GM21529 (cell line): ENCODE measurements at regions not wholly inside any gene's neighbourhood (a gene's known extent, or its start where the extent isn't known, plus 50 kb on each side); places are given as distances from the start of the nearest gene placed in this dataset.

ENCODE experiments used
- ATAC-seq: cut with Tn5 transposase; IDR thresholded peaks from one replicate; pipeline ENCODE4 v1.9.1; 2021; ENCODE audit not compliant: unreplicated experiment

GRCh38 chr15:39430389-39430788 lies 150.5 kb upstream of the THBS1 start:
- no peak for ATAC-seq

GRCh38 chr15:39431376-39431775 lies 149.5 kb upstream of the THBS1 start:
- ATAC-seq: no peak

DNA sequence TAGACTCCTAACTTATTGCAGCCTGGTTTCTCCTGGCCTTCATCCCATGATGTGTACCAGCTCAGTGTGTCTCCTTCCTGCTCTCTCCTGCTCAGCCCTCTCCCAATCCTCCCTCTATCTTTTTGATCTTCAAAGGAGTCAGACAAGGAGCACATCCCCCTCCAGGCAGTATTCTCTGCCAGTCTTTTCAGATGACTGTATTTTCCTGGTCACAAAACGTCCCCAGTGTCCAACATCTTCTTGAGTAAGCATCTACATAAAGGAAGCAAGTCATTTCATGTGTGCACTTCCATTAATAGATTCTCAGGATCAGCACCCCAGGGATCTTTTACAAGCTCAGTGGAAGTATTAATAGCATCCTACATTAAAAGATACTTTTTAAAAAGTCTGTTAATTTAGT lies 148.9 kb upstream of the THBS1 start:
- ATAC-seq: no peak

GRCh38 chr15:39432912-39433348 lies 147.9 kb upstream of the THBS1 start:
- ATAC-seq: no peak

GRCh38 chr15:39433376-39433775 lies 147.5 kb upstream of the THBS1 start:
- no peak for ATAC-seq

- no peak for ATAC-seq
Measured at GRCh38 chr15:39434163-39434562, 146.7 kb upstream of the THBS1 start.

DNA sequence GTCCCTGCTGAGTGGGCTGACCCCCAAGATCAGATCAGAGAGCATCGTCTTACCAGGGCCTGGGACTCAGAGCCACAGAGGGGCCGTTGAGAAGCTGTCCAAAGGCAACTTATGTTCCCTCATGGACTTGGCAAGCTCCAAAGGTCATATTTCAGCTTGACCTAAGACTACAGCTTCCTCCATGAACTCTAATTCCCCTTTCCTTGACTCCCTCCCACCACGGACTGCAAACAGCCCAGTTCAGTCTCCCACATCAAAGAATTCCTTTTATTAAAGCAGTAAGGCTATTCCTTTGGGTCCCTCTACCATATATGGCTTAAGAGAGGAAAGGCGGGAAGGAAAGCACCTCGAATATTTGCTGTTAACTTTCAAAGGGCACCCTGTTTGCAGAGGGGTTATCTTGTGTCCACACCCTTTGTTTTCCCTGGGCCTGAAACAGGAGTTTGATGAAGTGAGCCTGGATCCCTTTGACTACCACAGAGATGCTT lies 146.1 kb upstream of the THBS1 start:
- no peak for ATAC-seq

- ATAC-seq: no peak
Measured at GRCh38 chr15:39435244-39435643, 145.6 kb upstream of the THBS1 start.

- no peak for ATAC-seq
Measured at GRCh38 chr15:39438260-39438659, 142.6 kb upstream of the THBS1 start.

DNA sequence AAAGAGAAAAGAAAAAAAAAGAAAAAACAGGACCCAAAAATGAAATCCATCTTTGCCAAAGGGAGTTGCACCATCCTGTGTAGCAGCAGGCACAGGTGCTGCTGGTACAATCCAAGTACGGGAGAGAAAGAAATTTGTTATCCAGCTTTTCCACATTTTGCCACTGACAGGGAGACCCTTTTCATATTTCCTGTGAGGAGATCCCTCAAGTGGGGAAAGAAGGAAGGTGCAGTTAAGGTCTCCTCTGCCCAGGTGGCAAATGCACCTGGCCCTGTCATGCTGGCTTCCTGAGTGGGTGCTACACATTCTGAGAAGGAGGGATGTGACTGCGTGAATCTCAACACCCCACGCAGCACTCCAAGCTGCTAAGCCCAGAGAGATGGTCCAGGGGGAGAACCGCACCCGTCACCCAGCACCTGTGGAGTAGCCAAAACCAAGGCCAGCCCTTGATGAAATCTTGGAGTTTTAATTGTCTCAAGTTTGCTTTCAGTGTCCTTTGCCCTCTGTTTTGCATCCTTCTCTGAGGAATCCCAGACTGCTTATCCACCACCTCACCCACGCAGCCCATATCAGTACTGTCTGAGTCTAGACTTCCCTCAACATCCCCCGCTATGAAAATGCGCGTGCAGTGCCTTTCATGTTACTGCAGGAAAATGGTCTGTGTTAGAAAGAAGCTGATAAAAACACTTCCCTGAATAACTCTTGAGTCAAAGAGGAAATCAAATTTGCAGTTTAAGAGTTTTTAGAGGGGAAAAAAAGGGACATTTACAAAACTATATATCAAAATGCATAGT lies 141.9 kb upstream of the THBS1 start:
- ATAC-seq: no peak

- ATAC-seq: no peak
Measured at GRCh38 chr15:39442898-39443297, 138.0 kb upstream of the THBS1 start.

- ATAC-seq: no peak
Measured at GRCh38 chr15:39443659-39444219, 137.1 kb upstream of the THBS1 start.

DNA sequence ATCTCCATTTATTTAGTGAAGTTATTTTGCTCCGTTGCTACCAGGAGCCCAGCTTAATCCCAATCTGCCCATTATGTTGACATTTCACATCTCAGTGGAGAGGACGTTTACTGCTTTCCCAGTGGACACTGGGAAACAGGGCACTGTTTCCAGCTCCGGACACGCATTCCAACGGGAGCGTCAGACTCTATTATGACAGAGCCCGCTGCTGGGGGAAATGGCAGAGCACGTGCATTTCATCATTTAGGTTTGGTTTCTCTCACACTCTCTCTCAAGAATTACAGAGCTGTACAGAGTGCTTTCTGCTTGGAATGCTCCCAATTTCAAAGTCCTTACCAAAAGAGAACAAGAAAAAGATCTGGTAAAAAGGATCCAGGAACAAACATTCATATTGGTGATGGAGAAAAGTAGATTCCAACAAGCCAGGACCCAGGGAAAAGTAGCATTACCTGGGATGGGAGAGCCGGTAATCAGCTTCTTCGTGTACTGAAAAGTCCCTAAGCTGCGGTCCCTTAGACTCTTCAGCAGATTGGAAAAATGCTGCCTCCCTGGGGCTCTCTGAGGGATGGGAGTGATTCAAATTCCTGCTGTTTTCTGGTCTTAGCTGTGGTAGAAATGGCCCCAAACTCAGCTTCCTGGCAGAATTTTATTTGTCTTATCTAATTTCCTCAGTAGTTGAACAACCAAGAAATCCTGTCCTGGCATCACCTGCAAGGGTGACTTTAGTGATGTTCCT lies 136.0 kb upstream of the THBS1 start:
- no peak for ATAC-seq

DNA sequence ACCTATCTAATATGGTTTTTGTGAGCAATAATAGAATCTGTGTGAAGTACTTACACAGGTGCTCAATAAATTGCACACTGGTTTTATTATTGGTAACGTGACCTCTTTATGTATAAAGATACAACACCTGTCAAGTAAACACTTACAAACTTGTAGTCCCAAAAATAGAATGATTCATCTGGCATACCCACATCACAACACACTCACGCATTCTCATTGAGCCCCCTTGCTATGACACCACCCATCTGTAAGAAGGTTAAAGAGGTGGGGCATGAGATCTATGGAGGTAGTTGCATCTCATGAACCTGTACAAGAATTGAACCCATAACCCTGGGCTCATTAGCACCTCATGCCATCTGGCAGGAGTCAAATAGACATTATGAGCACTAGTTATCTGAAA lies 134.9 kb upstream of the THBS1 start:
- ATAC-seq: no peak

DNA sequence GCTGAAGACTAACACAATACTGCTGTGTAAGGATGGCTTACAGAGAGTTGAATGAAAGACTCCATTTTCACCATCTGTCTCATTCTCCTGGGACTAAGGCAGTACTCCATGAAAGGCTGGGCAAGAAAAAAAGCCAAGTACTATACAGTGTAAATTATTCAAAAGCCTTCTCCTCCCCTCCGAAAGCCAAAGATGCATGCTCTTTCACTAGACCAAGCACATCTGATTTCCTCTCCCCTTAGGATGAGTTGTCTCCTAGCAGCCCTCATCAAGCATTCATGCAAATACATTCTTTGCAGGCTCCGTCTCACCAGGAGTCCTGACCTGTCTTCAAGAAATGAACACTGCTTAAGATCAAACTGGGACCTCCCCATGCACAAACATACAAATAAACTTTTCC lies 133.5 kb upstream of the THBS1 start:
- ATAC-seq: no peak

DNA sequence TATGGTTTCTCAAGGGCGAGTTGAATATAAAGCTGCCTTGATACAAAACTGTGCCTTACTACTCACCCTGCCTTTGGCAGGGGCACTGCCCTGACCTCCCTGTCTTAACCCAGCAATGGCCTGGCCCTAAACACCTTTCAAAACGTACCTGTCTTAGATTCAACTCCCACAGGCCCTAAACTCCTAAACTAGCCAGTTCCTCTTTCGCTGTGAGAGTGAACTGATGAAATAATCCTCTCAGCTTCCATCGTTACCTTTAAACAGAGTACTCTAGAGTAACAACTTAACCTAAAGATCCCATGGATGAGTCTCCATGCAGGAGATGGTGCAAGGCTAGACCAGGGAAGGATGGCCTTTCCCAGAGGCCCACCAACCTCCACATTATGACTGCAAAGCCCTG lies 133.0 kb upstream of the THBS1 start:
- no peak for ATAC-seq

- ATAC-seq: no peak
Measured at GRCh38 chr15:39448409-39448808, 132.5 kb upstream of the THBS1 start.

- no peak for ATAC-seq
Measured at GRCh38 chr15:39451121-39451688, 129.7 kb upstream of the THBS1 start.

DNA sequence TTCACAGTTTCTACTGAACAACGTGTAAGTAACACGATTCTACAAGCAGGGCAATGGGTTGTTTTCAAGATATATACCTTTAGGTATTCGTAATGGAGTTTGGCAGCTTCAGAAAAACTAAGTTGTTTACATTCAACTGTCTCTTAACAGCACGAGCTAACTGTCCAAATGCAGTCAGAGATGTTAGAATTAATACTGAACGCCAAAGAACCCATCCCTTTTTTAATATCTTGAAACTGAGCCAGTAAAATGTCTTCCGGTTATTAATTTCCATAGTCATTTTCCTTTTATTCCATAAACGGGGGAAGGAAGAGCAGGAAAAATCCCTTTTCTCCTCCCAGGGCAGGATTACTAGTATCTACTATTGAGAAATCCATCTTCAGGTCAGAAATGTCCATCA lies 129.0 kb upstream of the THBS1 start:
- ATAC-seq: no peak

DNA sequence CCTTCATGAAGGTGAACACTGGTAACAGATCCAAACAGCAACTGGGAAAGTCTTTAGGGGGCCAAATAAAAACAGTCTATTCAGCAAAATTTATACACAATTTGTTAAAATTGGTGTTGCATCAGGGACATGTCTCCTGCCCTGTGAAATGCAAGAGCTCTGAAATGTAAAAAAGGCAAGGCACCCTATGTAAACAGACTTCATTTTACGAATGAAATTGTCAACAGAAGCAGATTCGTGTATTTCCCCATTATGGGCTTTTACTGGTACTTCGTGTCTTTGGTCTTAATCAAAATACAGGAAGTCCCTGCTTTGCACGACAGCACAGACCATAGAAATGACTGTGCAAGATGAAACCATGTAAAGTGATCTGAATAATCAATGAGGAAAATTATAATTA lies 127.3 kb upstream of the THBS1 start:
- peak; percentile 77 for ATAC-seq

DNA sequence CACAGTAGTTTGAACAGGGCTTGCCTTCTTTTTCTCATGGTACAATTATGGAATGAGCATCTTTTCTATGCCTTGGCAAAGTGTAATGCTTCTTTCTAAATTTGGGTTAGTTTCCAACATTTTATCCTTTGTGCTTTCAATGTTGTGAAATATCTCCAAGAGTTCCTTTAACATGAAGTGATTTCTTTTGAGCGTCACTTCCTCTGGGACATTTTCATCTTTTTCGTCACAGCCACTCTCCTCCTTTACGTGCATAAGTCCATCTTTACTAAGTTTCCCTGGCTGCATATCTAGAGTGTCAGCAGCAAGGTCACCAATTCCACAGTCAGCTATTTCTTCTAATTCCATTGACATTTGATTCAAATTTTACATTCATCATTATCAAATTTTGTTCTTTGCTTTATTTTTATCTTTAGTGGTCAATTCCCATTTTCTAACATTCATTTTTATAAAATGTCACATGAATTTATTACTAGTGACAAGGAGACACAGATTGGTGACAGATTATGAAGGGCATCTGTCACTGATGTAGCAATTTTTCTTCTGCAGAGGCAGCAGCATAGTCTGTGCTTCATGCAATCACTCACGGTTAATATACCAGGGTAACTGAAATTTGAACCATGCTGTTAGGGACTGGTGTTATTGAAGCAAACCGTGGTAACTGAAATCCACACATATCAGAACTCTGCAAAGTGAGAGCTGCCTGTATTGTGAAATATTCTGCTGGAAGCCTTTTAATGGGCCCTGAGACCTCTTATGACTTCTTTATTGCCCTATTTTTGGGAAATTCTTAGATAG lies 126.5 kb upstream of the THBS1 start:
- no peak for ATAC-seq
